ENCODE measurements at regions not wholly inside any gene's neighbourhood (a gene's known extent, or its start where the extent isn't known, plus 50 kb on each side); places are given as distances from the start of the nearest gene placed in this dataset.

- WGBS, 2 experiments (ENCODE audit: extremely low coverage in 2 of 2, insufficient read length in 1 of 2), result 0% methylated on average over 2 of the region's 12 CpGs; no CpG with 5 or more reads in 1 of the 2 experiments
- no peak overlapping the region for H3K9ac ChIP-seq (ENCODE audit: low read depth, low read length)
- no peaks in the 10 kb centered on the region for H3K36me3 ChIP-seq (ENCODE audit: control insufficient read depth, insufficient read depth, low read length)
- H3K14ac ChIP-seq (replicated peaks; ENCODE audit: low read depth, low read length), result no peak overlapping the region
- no peak overlapping the region for H3K56ac ChIP-seq (ENCODE audit: extremely low read depth, insufficient read depth, low read length)
- CTCF ChIA-PET, result no interaction called here
- H2AK5ac ChIP-seq (ENCODE audit: low read depth, low read length), result no peak overlapping the region
- POLR2A ChIA-PET (ENCODE audit: unreplicated experiment), result no interaction called here
- H3K27me3 ChIP-seq (ENCODE audit: control insufficient read depth, insufficient read depth, low read length), result no peaks in the 10 kb centered on the region
- TF ChIP-seq RAD21 (IDR thresholded peaks at IDR 0.05; ENCODE audit: low read length), result no peak
- no peak for TF ChIP-seq BHLHE40 (IDR thresholded peaks at IDR 0.05; ENCODE audit: low read depth, low read length)
- no peak for TF ChIP-seq POLR2A (IDR thresholded peaks at IDR 0.05; ENCODE audit: low read depth, low read length)
- TF ChIP-seq CHD1 (IDR thresholded peaks at IDR 0.05; ENCODE audit: low read depth, low read length), result no peak
- H3K9me3 ChIP-seq (ENCODE audit: control insufficient read depth, insufficient read depth, low read length), result peaks cover 30% of the 10 kb centered on the region
- no peak overlapping the region for H3K4ac ChIP-seq (ENCODE audit: low read depth, low read length)
- H2BK5ac ChIP-seq (ENCODE audit: low read depth, low read length, poor library complexity, severe bottlenecking), result no peak overlapping the region
- H3K79me1 ChIP-seq (ENCODE audit: low read depth in 1 of 2, low read length in 2 of 2), result no peaks in the 10 kb centered on the region
- no peak overlapping the region for H2BK15ac ChIP-seq (ENCODE audit: low read depth, low read length)
- no peak overlapping the region for H3K23ac ChIP-seq (ENCODE audit: low read depth, low read length)
- ATAC-seq (ENCODE audit: low read depth), result no peak
- no peak overlapping the region for H3K4me2 ChIP-seq (ENCODE audit: low read depth, low read length)
- no peak overlapping the region for H2BK20ac ChIP-seq (ENCODE audit: low read depth, low read length)
- H3K18ac ChIP-seq (ENCODE audit: low read depth, low read length), result no peak overlapping the region
- no peak overlapping the region for H3K27ac ChIP-seq (ENCODE audit: insufficient read depth, low read length)
- H4K5ac ChIP-seq (ENCODE audit: low read depth, low read length), result no peak overlapping the region
- no peak overlapping the region for H3K4me3 ChIP-seq (ENCODE audit: insufficient read depth, low read depth, low read length)
- H3K9me1 ChIP-seq (ENCODE audit: insufficient read depth, low read length), result no peaks in the 10 kb centered on the region
- no peak overlapping the region for H4K8ac ChIP-seq (ENCODE audit: low read depth in 2 of 2, low read length in 2 of 2)
- H3K4me1 ChIP-seq (ENCODE audit: control insufficient read depth, insufficient read depth, low read length), result no peaks in the 10 kb centered on the region
- dilution Hi-C loops (cut with HindIII; ENCODE audit: low sequenced_read_pairs, unreplicated experiment) (no loop called here), intact Hi-C loops (cut with micrococcal nuclease) (no loop called here), in situ Hi-C loops (cut with MboI; ENCODE audit: low sequenced_read_pairs) (no loop called here)
- BruUV-seq (replicated peaks), result no TSS peak
- H2AK9ac ChIP-seq (replicated peaks; ENCODE audit: low read depth, low read length, poor library complexity), result no peak overlapping the region
- H4K91ac ChIP-seq (ENCODE audit: insufficient read depth, low read depth, low read length), result no peak overlapping the region
- DNase-seq, result no peak
- no peaks in the 10 kb centered on the region for H4K20me1 ChIP-seq (ENCODE audit: insufficient read depth, low read length)
- no peak overlapping the region for H2BK120ac ChIP-seq (ENCODE audit: low read depth, low read length)
- no peak overlapping the region for H2AFZ ChIP-seq (replicated peaks; ENCODE audit: low read length, poor library complexity)
These were observed 108.3 kb upstream of the DPP6 start for GRCh38 chr7:153943861-153944260.
